Breast epithelium (tissue), 3 donors: ENCODE measurements at regions not wholly inside any gene's neighbourhood (a gene's known extent, or its start where the extent isn't known, plus 50 kb on each side); places are given as distances from the start of the nearest gene placed in this dataset.

Source experiments
- POLR2A ChIP-seq: fragments of 450-650 bp; IDR thresholded peaks from one replicate; pipeline ENCODE4 v1.6.1; 2016; ENCODE audit warnings: antibody characterized with exemption, mild to moderate bottlenecking, moderate library complexity
- POLR2AphosphoS5 ChIP-seq, 3 donors: sonication (generic); formaldehyde crosslinking; IDR thresholded peaks; one replicate each; pipeline ENCODE4 v1.6.1; 2017; ENCODE audit warnings: antibody characterized with exemption in 3 of 3
- TF ChIP-seq, protein P1 (sequence below), 3 donors: fragments of 450-650 bp; IDR thresholded peaks; one replicate each; pipeline ENCODE4 v1.5.1; 2016 to 2017; ENCODE audit warnings: antibody characterized with exemption in 3 of 3, mild to moderate bottlenecking in 3 of 3, moderate library complexity in 3 of 3

DNA sequence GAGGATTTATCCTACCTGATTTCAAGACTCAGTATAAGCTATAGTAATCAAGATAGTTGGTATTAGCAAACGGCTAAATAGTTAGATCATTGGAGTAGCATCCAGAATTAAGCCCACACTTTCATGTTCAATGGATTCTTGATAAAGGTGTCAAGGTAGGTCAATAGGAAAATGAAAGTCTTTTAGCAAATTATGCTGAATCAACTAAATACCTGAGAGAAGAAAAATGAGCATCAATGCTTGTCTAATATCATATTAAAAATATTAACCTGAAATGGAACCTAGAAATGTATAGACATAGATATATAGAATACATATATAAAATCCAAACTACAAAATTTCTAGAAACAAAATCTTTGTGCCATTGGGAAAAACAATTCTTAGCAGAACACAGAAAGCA is 685.6 kb downstream of the DTWD2 start:
- TF ChIP-seq, protein P1, sequence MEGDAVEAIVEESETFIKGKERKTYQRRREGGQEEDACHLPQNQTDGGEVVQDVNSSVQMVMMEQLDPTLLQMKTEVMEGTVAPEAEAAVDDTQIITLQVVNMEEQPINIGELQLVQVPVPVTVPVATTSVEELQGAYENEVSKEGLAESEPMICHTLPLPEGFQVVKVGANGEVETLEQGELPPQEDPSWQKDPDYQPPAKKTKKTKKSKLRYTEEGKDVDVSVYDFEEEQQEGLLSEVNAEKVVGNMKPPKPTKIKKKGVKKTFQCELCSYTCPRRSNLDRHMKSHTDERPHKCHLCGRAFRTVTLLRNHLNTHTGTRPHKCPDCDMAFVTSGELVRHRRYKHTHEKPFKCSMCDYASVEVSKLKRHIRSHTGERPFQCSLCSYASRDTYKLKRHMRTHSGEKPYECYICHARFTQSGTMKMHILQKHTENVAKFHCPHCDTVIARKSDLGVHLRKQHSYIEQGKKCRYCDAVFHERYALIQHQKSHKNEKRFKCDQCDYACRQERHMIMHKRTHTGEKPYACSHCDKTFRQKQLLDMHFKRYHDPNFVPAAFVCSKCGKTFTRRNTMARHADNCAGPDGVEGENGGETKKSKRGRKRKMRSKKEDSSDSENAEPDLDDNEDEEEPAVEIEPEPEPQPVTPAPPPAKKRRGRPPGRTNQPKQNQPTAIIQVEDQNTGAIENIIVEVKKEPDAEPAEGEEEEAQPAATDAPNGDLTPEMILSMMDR (IDR thresholded peaks at IDR 0.05), result no peak
- no peak for TF ChIP-seq POLR2AphosphoS5 (IDR thresholded peaks at IDR 0.05)
- TF ChIP-seq POLR2A, result no peak
